Neural crest cell (in vitro differentiated cells): ENCODE measurements at regions not wholly inside any gene's neighbourhood (a gene's known extent, or its start where the extent isn't known, plus 50 kb on each side); places are given as distances from the start of the nearest gene placed in this dataset.

ENCODE experiments used
- DNase-seq: peaks from one replicate; pipeline ENCODE4 v3.0.0; 2021; ENCODE audit warnings: low read depth, mixed read lengths, low spot score
- H3K27ac Mint-ChIP-seq: one replicate; pipeline ENCODE4 v1.8.0; 2021; ENCODE audit warnings: mild to moderate bottlenecking, mixed read lengths; ENCODE audit not compliant: unreplicated experiment
- H3K27me3 Mint-ChIP-seq: 2 replicates; pipeline ENCODE4 v1.8.0; 2021; ENCODE audit warnings: low read depth, mild to moderate bottlenecking, mixed read lengths
- H3K36me3 Mint-ChIP-seq: 2 replicates; pipeline ENCODE4 v1.8.0; 2021; ENCODE audit warnings: low read depth, mild to moderate bottlenecking, mixed read lengths
- H3K4me1 Mint-ChIP-seq: 2 replicates; pipeline ENCODE4 v1.8.0; 2021; ENCODE audit warnings: mixed read lengths
- H3K4me3 Mint-ChIP-seq: one replicate; pipeline ENCODE4 v1.8.0; 2021; ENCODE audit warnings: mild to moderate bottlenecking, mixed read lengths
- H3K9me3 Mint-ChIP-seq: 2 replicates; pipeline ENCODE4 v1.8.0; 2021; ENCODE audit warnings: mixed read lengths
- TF ChIP-seq, protein P1 (sequence below): fragments of 200-600 bp; sonication (generic); conservative IDR thresholded peaks from 2 replicates; pipeline ENCODE4 v1.5.0; 2021; ENCODE audit warnings: antibody characterized with exemption, mild to moderate bottlenecking

DNA sequence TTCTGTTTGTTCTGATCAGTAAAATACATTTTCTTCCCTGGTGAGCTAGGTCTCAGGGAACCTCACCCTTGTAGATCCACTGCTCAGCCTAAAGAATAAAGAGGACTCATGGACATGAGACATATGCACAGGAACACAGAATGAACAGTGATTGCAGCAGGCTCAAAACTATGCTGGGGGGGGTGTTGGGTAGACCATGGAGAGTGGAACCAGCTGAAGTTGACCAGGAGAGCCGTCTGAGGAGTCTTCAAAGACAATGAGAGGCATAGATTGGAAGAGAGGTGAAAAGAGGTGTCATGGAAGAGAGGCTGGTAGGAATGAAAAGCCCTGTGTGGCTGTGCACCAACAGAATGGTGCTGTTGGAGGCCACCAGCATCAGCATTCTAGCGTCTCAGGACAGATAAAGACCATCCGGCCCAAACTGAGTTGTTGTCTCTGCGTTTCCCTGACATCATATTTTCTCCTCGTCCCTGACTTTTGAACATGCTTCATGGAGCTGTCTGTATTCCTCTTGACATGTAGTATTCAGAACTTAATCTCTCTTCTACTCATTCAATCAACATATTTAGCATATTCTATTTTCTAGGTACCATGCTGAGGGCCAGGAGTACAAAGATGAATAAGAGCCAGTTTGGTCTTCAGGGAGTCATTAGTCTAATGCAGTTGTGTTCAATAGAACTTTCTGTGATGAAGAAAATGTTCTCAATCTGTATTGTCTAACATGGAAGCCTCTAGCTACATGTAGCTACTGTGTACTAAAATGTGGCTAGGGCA lies 331.8 kb downstream of the CYP26B1 start:
- no peaks in the 10 kb centered on the region for H3K4me1 Mint-ChIP-seq
- DNase-seq, result no peak
- TF ChIP-seq, protein P1, sequence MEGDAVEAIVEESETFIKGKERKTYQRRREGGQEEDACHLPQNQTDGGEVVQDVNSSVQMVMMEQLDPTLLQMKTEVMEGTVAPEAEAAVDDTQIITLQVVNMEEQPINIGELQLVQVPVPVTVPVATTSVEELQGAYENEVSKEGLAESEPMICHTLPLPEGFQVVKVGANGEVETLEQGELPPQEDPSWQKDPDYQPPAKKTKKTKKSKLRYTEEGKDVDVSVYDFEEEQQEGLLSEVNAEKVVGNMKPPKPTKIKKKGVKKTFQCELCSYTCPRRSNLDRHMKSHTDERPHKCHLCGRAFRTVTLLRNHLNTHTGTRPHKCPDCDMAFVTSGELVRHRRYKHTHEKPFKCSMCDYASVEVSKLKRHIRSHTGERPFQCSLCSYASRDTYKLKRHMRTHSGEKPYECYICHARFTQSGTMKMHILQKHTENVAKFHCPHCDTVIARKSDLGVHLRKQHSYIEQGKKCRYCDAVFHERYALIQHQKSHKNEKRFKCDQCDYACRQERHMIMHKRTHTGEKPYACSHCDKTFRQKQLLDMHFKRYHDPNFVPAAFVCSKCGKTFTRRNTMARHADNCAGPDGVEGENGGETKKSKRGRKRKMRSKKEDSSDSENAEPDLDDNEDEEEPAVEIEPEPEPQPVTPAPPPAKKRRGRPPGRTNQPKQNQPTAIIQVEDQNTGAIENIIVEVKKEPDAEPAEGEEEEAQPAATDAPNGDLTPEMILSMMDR, result no peak
- no peak overlapping the region for H3K4me3 Mint-ChIP-seq
- H3K27ac Mint-ChIP-seq, result peak overlapping the region; percentile 60
- H3K27me3 Mint-ChIP-seq, result no peaks in the 10 kb centered on the region
- no peaks in the 10 kb centered on the region for H3K36me3 Mint-ChIP-seq
- peaks cover 6% of the 10 kb centered on the region for H3K9me3 Mint-ChIP-seq

DNA sequence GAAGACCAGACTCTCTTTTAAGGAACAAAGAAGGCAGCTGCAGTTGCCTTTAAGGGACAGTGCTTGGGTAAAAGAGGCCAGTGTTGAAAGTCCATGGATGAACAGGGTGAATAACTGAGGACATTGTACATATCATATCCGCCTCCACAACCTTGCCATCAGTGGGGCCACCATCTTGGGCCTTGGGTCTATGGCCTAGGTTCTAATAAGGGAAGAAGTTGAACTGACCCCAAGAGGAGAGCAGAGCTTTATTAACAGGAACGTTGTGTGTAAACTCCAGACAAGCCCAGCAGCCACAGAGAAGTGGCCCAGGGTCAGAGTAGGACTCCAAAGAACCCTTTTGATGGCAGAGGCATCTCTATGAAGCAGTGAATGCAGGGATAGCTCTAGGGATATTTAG lies 332.8 kb downstream of the CYP26B1 start:
- H3K27me3 Mint-ChIP-seq, result no peaks in the 10 kb centered on the region
- peaks cover 6% of the 10 kb centered on the region for H3K9me3 Mint-ChIP-seq
- no peaks in the 10 kb centered on the region for H3K4me1 Mint-ChIP-seq
- no peak for DNase-seq
- no peaks in the 10 kb centered on the region for H3K36me3 Mint-ChIP-seq
- H3K4me3 Mint-ChIP-seq, result no peak overlapping the region
- H3K27ac Mint-ChIP-seq, result no peak overlapping the region
- TF ChIP-seq, protein P1, result no peak

DNA sequence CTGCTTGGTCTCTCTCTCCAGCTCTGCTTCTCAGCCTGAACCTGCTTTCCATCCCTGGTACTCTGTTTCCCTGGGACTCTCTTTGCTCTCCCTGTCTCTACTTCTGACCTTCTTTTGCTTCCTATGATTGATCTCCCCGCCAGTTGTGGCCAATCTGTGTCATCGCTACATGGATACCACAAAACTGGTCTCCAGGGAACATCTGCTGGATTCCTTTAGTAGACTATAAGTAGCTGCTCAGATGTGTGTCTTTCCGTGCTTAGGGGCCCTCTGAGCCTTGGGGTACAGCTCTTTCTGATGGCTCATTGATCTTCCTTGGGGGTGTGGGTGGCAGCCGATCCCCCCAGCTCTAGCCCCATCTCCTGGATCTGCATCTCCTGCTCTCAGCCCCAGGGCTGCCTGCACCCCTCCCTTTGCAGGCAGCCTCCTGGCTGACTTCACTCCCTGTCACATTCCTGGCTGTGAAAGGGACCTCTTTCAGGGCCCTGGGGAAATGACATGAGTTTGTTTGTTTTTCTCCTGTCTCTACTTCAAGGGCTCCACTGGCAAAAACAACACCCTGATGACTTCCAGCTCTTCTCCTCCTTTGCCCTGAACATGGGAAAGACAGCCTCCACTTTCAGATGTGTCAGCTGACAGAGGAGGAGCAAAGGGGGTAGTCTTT lies 333.7 kb downstream of the CYP26B1 start:
- Mint-ChIP-seq H3K36me3 (no peaks in the 10 kb centered on the region), H3K9me3 (peaks cover 6% of the 10 kb centered on the region), H3K27me3 (no peaks in the 10 kb centered on the region), H3K4me3 (no peak overlapping the region), H3K27ac (no peak overlapping the region), H3K4me1 (no peaks in the 10 kb centered on the region)
- TF ChIP-seq, protein P1, result no peak
- DNase-seq, result no peak

DNA sequence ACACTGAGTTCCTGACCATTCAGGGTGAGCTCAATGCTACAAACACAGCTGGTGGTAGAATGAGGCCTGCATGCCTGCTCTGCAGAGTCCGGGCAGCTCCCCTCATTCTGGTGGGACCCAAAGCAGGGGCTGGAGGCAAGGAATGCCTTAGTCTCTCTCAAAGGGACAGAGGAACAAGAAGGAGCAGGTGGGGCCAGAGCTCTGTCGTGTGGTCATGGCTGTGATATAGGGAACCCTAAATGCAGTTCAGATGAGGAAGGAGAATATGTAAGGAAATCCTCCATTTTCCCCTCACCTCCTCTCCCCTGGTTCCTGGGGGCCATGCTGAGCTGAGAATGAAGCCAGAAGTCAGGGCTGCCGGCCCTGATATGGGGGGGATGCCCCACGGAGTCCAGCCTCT lies 334.3 kb downstream of the CYP26B1 start:
- DNase-seq, result no peak

DNA sequence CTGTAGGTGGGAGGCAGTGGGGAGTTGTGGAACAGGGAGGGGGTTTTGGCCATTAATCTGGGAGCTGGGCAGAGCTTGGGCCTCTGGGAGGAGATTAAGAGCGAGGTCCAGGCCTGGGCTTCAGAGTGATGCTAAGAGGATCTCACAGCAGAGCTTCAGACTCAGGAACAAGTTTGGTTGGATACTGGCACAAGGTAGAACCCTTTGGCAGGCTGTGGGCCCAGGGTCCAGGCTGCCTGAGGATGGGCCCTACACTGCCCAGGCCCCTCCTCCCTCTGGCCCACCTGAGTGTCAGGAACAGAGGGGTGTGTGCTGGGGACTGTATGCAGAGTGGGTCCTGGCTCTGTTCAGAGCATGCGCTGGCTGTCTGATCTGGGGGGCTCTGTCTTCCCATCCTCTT lies 334.9 kb downstream of the CYP26B1 start:
- TF ChIP-seq, protein P1, result no peak

More for the DNA sequence above, 334.3 kb downstream of the CYP26B1 start:
- H3K27ac Mint-ChIP-seq, result no peak overlapping the region
- no peaks in the 10 kb centered on the region for H3K4me1 Mint-ChIP-seq
- TF ChIP-seq, protein P1, result no peak
- H3K9me3 Mint-ChIP-seq, result peaks cover 6% of the 10 kb centered on the region
- H3K36me3 Mint-ChIP-seq, result no peaks in the 10 kb centered on the region
- no peak overlapping the region for H3K4me3 Mint-ChIP-seq
- no peaks in the 10 kb centered on the region for H3K27me3 Mint-ChIP-seq

More for the DNA sequence above, 334.9 kb downstream of the CYP26B1 start:
- H3K9me3 Mint-ChIP-seq, result peaks cover 6% of the 10 kb centered on the region
- DNase-seq, result no peak
- H3K4me3 Mint-ChIP-seq, result no peak overlapping the region
- no peaks in the 10 kb centered on the region for H3K4me1 Mint-ChIP-seq
- no peaks in the 10 kb centered on the region for H3K36me3 Mint-ChIP-seq
- H3K27ac Mint-ChIP-seq, result no peak overlapping the region
- no peaks in the 10 kb centered on the region for H3K27me3 Mint-ChIP-seq
